Mucosa of descending colon (tissue), 3 donors: ENCODE measurements at regions not wholly inside any gene's neighbourhood (a gene's known extent, or its start where the extent isn't known, plus 50 kb on each side); places are given as distances from the start of the nearest gene placed in this dataset.

Experiments used
- ATAC-seq: fragments of 200-7000 bp; cut with Tn5 transposase; one replicate; pipeline ENCODE4 v1.9.1; 2020; ENCODE audit warnings: mild to moderate bottlenecking, moderate library complexity
- DNase-seq, 3 donors: peaks; one replicate each; pipeline ENCODE4 v3.0.0-alpha.2; 2020
- H3K36me3 ChIP-seq: fragments of 200-600 bp; one replicate; pipeline ENCODE4 v1.8.0; 2021; ENCODE audit warnings: low read depth, mild to moderate bottlenecking
- H3K4me1 ChIP-seq: fragments of 200-600 bp; one replicate; pipeline ENCODE4 v1.8.0; 2021; ENCODE audit warnings: low read depth, mild to moderate bottlenecking
- H3K4me3 ChIP-seq: fragments of 200-600 bp; one replicate; pipeline ENCODE4 v1.8.0; 2021; ENCODE audit warnings: mild to moderate bottlenecking
- H3K9me3 ChIP-seq: fragments of 200-600 bp; one replicate; pipeline ENCODE4 v1.8.0; 2021; ENCODE audit warnings: mild to moderate bottlenecking
- intact Hi-C, 2 donors: fragments of 100-400 bp; cut with DNase I in 1 of 2; cut with micrococcal nuclease in 1 of 2; formaldehyde crosslinking; loops; one replicate each; pipeline versions ENCODE4 v1.11.0 to v1.11.1; 2022; cut with DNase I, micrococcal nuclease
- TF ChIP-seq, protein P1 (sequence below): fragments of 200-600 bp; IDR thresholded peaks from one replicate; pipeline ENCODE4 v1.8.0; 2022; ENCODE audit warnings: antibody characterized with exemption, mild to moderate bottlenecking
- donor health status: DM: no; HTN: no; CAD: no; lungs with moderate emphysema.
- donor health status: DM: no; HTN: no; CAD: no.
- donor health status: DM: no; HTN: yes; CAD: no.

GRCh38 chr9:129356871-129357772, 179.1 kb upstream of the IER5L start:
- DNase-seq (no peak), ATAC-seq (no peak)
- intact Hi-C loops: no loop called here
- Histone ChIP-seq H3K4me1 (no peaks in the 10 kb centered on the region), H3K36me3 (no peaks in the 10 kb centered on the region), H3K9me3 (peaks cover 10% of the 10 kb centered on the region), H3K4me3 (no peak overlapping the region)
- TF ChIP-seq, protein P1, sequence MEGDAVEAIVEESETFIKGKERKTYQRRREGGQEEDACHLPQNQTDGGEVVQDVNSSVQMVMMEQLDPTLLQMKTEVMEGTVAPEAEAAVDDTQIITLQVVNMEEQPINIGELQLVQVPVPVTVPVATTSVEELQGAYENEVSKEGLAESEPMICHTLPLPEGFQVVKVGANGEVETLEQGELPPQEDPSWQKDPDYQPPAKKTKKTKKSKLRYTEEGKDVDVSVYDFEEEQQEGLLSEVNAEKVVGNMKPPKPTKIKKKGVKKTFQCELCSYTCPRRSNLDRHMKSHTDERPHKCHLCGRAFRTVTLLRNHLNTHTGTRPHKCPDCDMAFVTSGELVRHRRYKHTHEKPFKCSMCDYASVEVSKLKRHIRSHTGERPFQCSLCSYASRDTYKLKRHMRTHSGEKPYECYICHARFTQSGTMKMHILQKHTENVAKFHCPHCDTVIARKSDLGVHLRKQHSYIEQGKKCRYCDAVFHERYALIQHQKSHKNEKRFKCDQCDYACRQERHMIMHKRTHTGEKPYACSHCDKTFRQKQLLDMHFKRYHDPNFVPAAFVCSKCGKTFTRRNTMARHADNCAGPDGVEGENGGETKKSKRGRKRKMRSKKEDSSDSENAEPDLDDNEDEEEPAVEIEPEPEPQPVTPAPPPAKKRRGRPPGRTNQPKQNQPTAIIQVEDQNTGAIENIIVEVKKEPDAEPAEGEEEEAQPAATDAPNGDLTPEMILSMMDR: no peak

GRCh38 chr9:129355631-129356030, 177.6 kb upstream of the IER5L start:
- Histone ChIP-seq H3K4me1 (no peaks in the 10 kb centered on the region), H3K9me3 (peaks cover 10% of the 10 kb centered on the region), H3K36me3 (no peaks in the 10 kb centered on the region), H3K4me3 (no peak overlapping the region)
- TF ChIP-seq, protein P1: no peak
- intact Hi-C loops: no loop called here
- ATAC-seq (no peak), DNase-seq (no peak)

- no peak for DNase-seq
- Histone ChIP-seq H3K9me3 (peaks cover 10% of the 10 kb centered on the region), H3K36me3 (no peaks in the 10 kb centered on the region), H3K4me1 (no peaks in the 10 kb centered on the region), H3K4me3 (no peak overlapping the region)
- TF ChIP-seq, protein P1: no peak
- no peak for ATAC-seq
- intact Hi-C loops: no loop called here
Measured at GRCh38 chr9:129354498-129354897, 176.4 kb upstream of the IER5L start.

DNA sequence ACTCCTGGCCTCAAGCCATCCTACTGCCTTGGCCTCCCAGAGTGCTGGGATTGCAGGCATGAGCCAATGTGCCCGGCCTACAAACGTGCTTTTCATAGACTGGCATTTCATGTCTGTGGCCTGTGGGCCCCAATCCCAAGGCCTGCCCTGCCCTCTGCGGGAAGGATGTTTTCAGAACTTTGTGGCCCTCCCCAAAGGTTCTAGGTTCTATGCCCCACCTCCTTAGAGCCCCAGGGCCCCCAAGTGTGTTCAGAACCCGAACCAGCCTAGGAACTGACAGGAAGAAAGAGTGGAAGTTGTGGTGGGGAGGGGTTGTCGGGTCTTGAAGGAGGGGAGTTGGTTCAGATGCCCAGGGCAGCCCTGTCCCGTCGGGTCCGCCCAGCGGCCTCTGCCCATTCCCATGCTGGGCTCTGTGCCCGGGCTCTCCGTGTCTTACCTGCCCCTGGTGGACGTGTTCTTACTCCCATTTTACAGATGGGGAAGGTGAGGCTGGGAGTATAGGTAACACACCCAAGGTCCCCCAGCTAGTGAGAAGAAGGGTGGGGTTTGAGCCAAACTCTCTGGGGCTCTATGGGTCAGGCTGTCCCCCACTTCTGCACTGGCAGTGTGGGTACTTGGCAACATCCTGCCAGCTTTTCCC, 175.8 kb upstream of the IER5L start:
- intact Hi-C loops: no loop called here
- no peaks in the 10 kb centered on the region for H3K4me1 ChIP-seq

DNA sequence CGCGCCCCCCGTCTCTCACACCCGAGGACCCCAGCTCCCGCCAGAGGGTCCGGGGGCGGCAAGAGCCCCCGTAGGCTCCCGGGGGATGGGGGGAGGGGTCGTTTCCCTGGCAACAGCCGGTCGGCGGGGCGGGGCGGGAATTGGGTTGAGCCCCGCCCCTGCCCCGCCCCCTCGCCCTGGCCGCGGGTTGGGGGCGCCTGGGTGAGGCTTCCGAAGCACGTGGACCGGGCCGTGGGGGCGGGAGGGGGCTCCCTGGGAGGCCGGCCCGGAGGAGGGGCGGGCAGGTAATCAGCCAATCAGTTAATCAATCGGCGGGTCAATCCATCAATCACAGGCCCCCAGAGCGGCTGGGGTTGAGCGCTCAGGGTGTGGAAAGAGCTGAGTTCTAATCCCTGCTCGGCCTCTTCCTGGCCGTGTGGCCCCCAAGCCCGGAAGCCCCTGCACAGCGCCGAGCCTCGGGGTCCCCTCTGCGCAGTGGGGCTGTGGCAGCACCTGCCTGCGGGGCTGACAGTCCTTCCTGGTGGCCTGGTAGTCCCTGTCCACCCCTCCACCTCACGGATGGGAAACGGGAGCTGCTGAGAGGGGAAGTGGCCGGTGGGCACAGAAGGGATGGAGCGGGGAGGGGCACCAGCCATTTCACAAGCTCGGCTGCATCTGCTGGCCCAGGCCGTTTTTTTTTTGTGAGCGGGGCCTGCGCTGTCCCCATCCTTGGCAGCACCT, 174.2 kb upstream of the IER5L start:
- Histone ChIP-seq H3K4me1 (no peaks in the 10 kb centered on the region), H3K9me3 (peaks cover 10% of the 10 kb centered on the region), H3K4me3 (no peak overlapping the region), H3K36me3 (no peaks in the 10 kb centered on the region)
- DNase-seq (peak; percentile 37 to 49 (median 38)), ATAC-seq (no peak)
- intact Hi-C loops: no loop called here
- TF ChIP-seq, protein P1: no peak

More for the DNA sequence above, 175.8 kb upstream of the IER5L start:
- H3K4me3 ChIP-seq: no peak overlapping the region
- TF ChIP-seq, protein P1: no peak
- H3K36me3 ChIP-seq: no peaks in the 10 kb centered on the region
- DNase-seq (no peak), ATAC-seq (no peak)
- peaks cover 10% of the 10 kb centered on the region for H3K9me3 ChIP-seq
